ENCODE measurements at regions not wholly inside any gene's neighbourhood (a gene's known extent, or its start where the extent isn't known, plus 50 kb on each side); places are given as distances from the start of the nearest gene placed in this dataset.

GRCh38 chr18:51623653-51624052, 426.2 kb upstream of the MEX3C start:
- Histone ChIP-seq H3K4me3 (no peak overlapping the region), H3K9me3 (no peaks in the 10 kb centered on the region), H3K27ac (no peak overlapping the region), H3K4me2 (no peak overlapping the region), H3K4me1 (peaks cover under 1% of the 10 kb centered on the region; the same call in 2 of the 3 replicates)
- DNase-seq (ENCODE audit: low read depth in 1 of 2, low spot score in 1 of 2) = no peak
- POLR2A ChIA-PET = no interaction called here
- TF ChIP-seq RARB (CRISPR knock-in tag; IDR thresholded peaks at IDR 0.05) (no peak), ZC3H11A (IDR thresholded peaks at IDR 0.05) (no peak), MAZ (IDR thresholded peaks at IDR 0.05; ENCODE audit: borderline replicate concordance, low read depth, low read length) (no peak), CTCF (IDR thresholded peaks at IDR 0.05) (no peak), ATOH8 (CRISPR knock-in tag; IDR thresholded peaks at IDR 0.05; ENCODE audit: low read depth) (no peak), E2F6 (IDR thresholded peaks at IDR 0.05; ENCODE audit: borderline replicate concordance, low read depth) (no peak), EP300 (IDR thresholded peaks at IDR 0.05) (no peak), BCL3 (IDR thresholded peaks at IDR 0.05) (no peak), PHF8 (IDR thresholded peaks at IDR 0.05; ENCODE audit: borderline replicate concordance, low read depth) (no peak), RNF2 (IDR thresholded peaks at IDR 0.05; ENCODE audit: borderline replicate concordance, low read depth) (no peak), NPAS2 (CRISPR knock-in tag; IDR thresholded peaks at IDR 0.05; ENCODE audit: borderline replicate concordance) (no peak), EHMT2 (IDR thresholded peaks at IDR 0.05; ENCODE audit: low read depth) (no peak), HES2 (IDR thresholded peaks at IDR 0.05) (no peak), HOXB13 (CRISPR knock-in tag; IDR thresholded peaks at IDR 0.05; ENCODE audit: low read depth) (no peak), KDM5A (IDR thresholded peaks at IDR 0.05) (no peak), PBX3 (IDR thresholded peaks at IDR 0.05) (no peak), SMC3 (IDR thresholded peaks at IDR 0.05) (no peak), FOSL2 (IDR thresholded peaks at IDR 0.05) (no peak), FOSL2 (CRISPR knock-in tag; IDR thresholded peaks at IDR 0.05) (no peak), CBX8 (IDR thresholded peaks at IDR 0.05) (no peak)
- ATAC-seq = no peak
- 92% methylated on average over 1 of the region's 1 CpG for WGBS (ENCODE audit: missing lambda C conversion rate)
- FAIRE-seq = no peak
- CTCF ChIA-PET = interaction anchor here (1.5 to 1.7 kb wide), 2 partner anchors 45 to 665 kb away, joined by 5 to 6 read pairs; no protein-coding TSS in a partner anchor

GRCh38 chr18:51630706-51631105, 433.2 kb upstream of the MEX3C start:
- ChIA-PET CTCF (interaction anchor here (0.6 to 2.9 kb wide), 2 partner anchors 9 to 1521 kb away, joined by 3 to 16 read pairs; no protein-coding TSS in a partner anchor), POLR2A (no interaction called here)
- Histone ChIP-seq H3K4me2 (no peak overlapping the region), H3K4me3 (no peak overlapping the region), H3K9me3 (no peaks in the 10 kb centered on the region), H3K27ac (no peak overlapping the region), H3K4me1 (no peaks in the 10 kb centered on the region)
- TF ChIP-seq ESRRA (IDR thresholded peaks at IDR 0.05; ENCODE audit: borderline replicate concordance, low read length) = no peak
- no peak for TF ChIP-seq HEYL (CRISPR knock-in tag; IDR thresholded peaks at IDR 0.05)
- no peak for TF ChIP-seq NFE2L2 (conservative IDR thresholded peaks at IDR 0.05; ENCODE audit: low read length)
- TF ChIP-seq POLR2AphosphoS2 (conservative IDR thresholded peaks at IDR 0.05; ENCODE audit: low read length) = no peak
- TF ChIP-seq GATA3 (IDR thresholded peaks at IDR 0.05; ENCODE audit: borderline replicate concordance) = no peak
- no peak for DNase-seq (ENCODE audit: low read depth in 1 of 2, low spot score in 1 of 2)
- no peak for ATAC-seq
- FAIRE-seq = no peak

All from A549 (cell line).